CD4-positive, alpha-beta T cell treated with Interleukin-1 beta for 1 hour (primary cell): ENCODE measurements at regions not wholly inside any gene's neighbourhood (a gene's known extent, or its start where the extent isn't known, plus 50 kb on each side); places are given as distances from the start of the nearest gene placed in this dataset.
"Not testable (repeated sequence)": the region's sequence is repeated elsewhere in the genome, so short reads cannot be mapped to it uniquely, and the experiment has no call there.

ENCODE experiments used
- DNase-seq, 2 donors: peaks; one replicate each; pipeline ENCODE4 v3.0.0-alpha.2; 2020 to 2022

DNA sequence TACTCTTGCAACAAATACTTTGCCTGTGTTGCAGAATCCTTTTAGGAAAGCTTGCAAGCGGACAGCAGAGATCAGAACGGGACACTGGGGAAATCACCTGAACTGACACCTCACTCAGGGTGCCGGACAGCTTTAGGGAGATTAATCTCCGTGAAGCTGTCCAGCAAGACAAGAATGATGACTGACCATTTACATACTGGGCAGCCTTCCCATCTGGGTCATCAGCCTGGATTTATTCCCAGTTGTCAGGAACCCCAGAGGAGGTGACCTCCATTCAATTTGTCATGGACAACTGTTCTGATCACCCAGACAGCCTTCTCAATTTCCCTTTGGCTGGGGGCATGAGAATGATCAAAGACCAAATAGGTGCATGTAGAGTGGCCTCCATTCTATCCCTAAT is 93.0 kb upstream of the EGFL6 start:
- DNase-seq, result no peak

DNA sequence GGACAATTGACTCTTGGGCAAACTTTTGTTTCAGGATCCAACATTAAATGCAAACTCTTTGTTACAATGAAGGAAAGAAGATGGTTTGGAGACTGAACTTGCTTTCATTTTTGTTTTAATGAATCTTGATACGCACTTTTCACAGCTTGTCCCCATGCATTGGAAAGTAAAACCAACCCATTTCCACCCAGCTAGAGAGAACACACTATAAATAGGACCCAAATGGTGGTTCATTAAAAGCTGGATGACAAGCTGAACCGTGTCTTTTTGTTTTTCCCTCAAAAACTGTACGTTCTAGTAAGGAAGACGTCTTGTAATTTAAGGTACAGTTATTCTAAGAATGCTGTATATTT is 95.3 kb upstream of the EGFL6 start:
- DNase-seq, result peak in 1 of 2 donors; percentile 20

DNA sequence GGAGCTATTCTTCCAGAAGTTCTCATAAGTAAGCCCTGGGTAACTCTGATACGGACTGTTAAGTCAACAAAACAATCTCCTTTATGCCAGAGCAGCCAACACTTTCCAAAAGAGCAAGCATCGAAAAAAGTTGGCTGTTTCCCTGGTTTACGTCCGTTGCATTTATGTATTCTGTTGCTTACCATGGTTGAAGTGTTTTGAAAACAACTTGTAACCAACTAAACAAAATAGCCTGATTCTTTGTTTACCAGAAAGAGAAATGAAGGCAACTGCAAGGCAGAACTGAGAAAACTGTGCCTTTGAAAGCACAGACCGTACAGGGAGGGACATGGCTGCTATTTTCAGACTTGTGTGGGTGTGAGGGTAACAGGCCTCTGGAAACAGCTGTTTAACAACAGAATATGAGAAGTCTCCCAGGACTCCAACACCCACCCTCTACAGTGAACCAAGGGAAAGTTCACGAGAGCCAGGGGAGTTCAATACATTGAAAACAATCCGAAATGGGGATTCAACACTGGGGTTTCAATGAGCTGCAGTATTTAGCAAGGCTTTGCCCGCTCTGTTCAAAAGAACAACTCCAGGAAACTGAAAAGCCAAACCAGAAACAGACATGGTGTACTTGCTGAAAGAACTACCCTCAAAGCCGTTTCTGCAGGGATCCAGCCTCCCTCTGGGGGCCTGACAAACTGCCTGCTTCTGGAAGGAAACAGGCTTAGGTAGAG is 95.8 kb upstream of the EGFL6 start:
- DNase-seq, result peak; percentile 16 to 21

- DNase-seq, result no peak
Observed at GRCh38 chrX:13472975-13473374, 96.4 kb upstream of the EGFL6 start.

- no peak for DNase-seq
Observed at GRCh38 chrX:13471269-13471668, 98.1 kb upstream of the EGFL6 start.

- no peak for DNase-seq
Observed at GRCh38 chrX:13470685-13470977, 98.8 kb upstream of the EGFL6 start.

- DNase-seq, result no peak
Observed at GRCh38 chrX:13469963-13470684, 99.3 kb upstream of the EGFL6 start.

DNA sequence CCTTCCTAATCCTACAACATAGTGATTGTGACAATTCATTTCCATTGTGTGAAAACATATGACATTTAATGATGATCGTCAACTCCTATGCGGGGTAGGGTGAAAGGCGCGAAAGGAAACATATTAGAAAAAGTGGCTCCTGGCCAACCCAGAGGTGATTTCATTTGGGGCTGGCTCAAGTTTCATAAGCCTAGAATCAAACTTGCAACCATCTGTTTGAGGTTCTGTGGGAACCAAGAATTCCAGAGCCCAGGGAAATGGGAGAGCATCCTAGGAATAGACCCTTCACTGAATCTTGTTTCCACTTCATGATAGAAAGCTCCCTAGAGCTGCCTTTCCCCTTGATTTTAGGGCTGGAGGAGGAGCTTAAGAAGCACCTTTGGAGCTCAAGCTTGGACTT is 101.3 kb upstream of the EGFL6 start:
- DNase-seq, result no peak

DNA sequence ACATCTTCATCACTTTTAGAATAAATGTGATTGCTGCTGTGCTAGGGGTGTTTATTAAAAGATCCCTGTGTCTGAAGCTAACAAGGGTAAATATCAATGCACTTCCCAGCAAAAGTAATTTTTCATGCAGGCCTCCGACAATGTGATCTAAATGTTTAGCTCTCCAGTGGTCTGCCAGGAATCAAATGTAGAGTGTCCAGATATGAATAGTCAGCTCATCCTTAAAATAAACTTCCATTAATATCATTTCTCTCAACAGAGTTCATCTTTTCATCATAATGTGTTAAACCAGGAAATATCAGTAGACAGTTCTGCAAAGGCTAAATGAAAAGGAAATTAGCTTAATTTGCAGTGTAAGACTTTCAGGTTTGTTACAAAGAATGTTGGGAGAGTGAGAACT is 102.2 kb upstream of the EGFL6 start:
- no peak for DNase-seq

DNA sequence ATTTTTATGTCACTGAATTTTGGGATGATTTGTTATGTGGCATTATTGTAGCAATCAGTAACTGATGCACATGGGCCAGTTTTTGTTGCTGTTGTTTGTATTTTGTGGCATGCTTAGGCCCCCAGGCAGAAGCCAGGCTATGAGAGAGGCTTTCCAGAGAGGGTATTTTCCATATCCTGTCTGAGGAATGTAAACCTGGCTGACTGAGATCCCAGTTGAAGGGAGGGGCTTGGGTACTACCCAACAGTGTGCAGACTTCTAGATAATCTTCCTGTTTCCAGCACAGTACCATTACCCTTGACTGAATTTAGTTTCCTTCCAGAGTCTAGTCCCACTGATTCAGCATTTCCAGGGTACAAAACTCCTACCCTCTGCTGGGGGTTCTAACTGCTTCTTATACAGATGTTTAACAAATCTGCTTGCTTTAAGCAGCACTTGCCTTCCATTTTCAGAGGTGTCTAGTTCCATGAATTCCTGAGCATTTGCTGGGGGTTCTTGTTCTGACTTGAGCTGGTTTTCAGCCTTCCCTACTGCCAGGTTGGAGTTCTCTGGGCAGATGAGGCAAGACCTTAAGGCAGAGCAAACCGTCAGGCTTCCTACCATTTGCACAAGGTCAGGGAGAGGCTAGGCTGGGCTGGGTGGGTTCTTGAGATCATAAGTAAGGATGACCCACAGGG is 104.7 kb upstream of the EGFL6 start:
- no peak for DNase-seq

GRCh38 chrX:13463608-13464007 is 105.8 kb upstream of the EGFL6 start:
- no peak for DNase-seq

DNA sequence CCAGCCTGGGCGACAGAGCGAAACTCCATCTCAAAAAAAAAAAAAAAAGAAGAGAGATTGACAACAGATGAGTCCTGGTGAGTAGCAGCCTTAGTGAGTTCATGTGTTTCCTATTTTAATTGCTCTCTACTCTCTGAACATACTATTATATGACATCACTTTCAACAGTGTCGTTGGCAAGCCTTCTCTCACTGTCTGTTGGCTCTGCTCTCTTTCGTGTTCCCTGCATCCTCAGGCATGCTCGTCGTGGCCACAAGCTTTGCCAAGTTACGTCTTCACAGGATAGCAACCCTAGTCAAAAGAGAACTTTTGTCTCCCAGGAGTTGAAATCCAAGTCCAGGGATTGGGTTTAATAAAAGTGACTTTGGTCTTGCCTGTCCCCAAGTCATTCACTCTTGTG is 117.1 kb upstream of the EGFL6 start:
- DNase-seq, result no peak

DNA sequence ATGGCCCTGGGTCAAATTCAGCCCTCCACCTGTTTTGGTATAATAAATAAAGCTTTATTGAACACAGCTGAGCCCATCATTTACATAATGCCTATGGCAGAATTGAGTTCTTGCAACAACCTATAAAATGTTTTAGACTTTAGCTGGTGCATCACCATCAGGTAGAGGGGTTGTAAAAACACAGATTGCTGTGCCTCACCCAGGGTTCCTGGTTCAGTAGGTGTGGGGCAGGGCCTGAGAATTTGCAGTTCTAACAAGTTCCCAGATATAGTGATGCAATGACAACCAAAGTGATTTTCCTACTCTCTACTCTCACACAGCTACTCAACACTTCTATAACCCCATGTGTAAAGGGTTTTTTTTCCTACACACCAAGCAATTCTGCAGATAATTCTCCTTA is 120.0 kb upstream of the EGFL6 start:
- DNase-seq, result no peak

DNA sequence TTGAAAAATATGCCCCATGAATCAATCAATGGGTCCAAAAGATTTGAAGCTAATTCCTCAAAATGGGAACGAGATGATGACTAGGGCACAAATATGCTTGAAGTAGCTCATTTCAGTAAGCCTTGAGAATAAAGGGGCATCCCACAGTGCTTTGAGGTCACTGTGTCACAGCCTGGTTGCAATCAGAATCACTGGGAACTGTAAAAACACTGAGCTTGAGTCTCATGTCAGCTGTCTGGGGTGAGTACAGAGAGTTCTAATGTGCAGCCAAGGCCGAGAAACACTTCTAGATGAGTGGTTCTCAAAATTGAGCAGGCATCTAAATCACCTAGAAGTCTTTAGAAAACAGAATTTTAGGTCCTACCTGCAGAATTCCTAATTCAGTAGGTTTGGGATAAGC is 120.5 kb upstream of the EGFL6 start:
- DNase-seq, result no peak

GRCh38 chrX:13441608-13442007 is 121.8 kb upstream of the ATXN3L start:
- not testable (repeated sequence) for DNase-seq

GRCh38 chrX:13440176-13440575 is 120.3 kb upstream of the ATXN3L start:
- no peak for DNase-seq

- no peak for DNase-seq
Observed at GRCh38 chrX:13433298-13433605, 113.4 kb upstream of the ATXN3L start.

- no peak for DNase-seq
Observed at GRCh38 chrX:13432414-13433297, 112.8 kb upstream of the ATXN3L start.

- no peak for DNase-seq
Observed at GRCh38 chrX:13430136-13430827, 110.4 kb upstream of the ATXN3L start.

DNA sequence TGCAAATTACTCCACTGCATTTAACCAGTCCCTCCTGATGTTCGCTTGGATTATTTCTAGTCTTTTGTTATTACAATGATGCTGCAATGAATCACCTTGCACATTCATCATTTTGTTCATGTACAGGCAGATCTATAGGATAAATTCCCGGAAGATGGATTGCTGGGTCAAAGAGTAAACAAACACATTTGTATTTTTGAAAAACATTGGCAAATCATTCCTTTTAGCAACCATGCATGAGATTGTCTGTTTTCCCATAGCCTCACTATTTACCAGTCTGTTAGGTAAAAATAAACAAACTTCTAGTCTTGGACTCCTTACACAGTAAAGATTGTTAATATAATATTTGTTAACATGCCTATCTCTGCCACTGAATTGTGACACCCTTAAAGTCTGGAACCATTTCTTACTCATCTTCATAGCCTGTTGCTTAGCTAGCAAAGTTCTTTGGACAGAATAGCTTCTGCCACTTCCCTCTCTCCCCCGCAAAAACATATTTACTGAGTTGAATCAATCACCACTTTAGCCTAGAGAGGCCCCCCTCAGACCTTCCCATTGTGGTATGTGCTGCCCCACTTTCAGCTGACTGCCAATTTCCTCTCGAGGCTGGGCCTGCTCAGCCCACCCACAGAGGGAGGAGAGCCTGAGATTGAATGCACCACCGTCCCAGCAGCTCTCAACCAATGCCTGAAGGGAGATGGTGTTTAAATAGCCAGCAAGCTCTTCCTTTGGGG is 108.4 kb upstream of the ATXN3L start:
- peak in 1 of 2 donors; percentile 4 for DNase-seq

DNA sequence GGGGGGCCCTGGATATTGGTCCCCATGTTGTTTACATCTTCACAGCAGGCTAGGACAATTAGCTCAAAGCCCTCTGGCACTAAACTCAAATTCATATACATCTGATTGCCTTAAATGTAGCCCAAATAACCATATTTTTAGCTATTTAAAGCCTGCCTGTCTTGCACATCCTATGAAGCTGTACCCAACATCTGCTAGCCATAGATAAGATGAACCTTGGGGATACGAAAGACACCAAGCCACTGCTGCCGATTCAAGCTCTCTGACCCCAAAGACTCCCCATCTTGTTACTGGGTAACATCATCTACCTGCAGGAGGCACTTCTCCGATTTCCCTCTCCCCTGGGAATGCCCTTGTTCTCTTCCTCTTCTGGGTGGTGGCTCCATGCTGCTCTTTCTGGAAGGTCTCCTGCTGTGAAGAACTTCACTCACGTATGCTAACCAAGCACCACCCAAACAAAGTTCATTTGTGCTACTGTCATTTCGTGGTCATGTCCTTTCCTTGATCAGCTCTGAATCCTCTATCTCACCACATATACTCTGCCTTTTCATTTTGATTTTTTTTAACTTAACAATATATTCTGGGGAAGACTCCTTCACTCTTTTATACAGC is 107.7 kb upstream of the ATXN3L start:
- DNase-seq, result no peak
